NCI-H2196 (cell line): ENCODE measurements at regions not wholly inside any gene's neighbourhood (a gene's known extent, or its start where the extent isn't known, plus 50 kb on each side); places are given as distances from the start of the nearest gene placed in this dataset.

Experiments used
- DNase-seq: peaks from one replicate; lab custom pipeline; 2025; ENCODE audit not compliant: unreplicated experiment; lab: John Stamatoyannopoulos, UW

DNA sequence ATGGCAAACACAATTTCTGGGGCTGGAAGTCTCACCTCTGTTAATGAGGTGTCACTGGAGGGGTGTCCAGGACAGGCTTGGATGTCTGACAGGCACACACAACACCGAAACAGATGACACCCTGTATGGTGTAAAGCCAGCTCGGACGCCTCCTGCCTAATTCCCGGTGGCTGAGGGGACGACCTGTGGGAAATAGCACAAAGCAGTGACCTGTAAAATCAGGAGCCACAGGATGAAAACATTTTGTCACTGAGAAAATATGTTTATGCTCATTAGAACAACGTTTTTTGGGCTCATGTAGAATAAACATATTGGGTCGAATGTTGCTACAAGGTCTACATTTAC, 285.0 kb upstream of the RTL1 start:
- DNase-seq, result no peak

DNA sequence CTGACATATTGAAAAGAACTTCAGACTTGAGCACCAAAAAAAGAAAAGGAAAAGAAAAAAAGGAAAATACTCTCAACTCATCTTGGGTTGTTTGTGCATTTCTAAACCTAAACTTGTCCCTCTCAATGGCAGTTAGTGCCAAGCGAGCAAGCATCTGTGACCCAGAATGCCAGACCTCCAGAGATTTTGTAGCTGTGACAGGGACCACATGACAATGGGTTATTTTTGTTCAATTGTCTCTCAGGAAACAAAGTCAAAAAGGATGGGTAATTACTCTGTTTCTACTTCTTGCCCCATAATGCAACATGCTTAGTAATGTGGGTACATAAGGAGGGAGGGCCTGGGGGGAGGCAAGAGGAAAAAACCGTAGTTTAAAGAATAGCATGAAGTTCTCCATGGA, 285.7 kb upstream of the RTL1 start:
- DNase-seq, result no peak

DNA sequence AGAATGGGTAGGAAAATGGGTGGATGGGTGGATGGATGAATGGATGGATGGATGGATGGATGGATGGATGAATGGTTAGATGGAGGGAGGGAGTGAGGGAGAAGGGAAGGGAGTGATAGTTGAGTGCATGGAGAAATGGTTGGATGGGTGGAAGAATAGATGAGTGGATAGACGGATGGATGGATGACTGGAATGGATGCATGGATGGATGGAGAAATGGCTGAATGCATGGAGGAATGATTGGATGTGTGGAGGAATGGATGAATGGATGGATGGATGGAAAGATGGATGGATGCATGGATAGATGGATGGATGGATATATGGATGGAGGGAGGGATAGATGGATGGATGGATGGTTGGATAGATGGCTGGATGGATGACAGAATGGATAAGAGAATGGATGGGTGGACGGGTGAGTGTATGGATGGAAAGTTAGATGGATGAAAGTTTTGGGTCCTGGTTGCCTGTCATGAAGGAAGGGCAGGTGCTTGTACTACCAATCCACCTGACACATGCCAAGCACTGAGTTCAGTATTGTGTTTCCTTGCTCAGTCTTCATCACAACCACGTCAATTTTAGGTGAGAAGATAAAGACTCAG, 286.5 kb upstream of the RTL1 start:
- DNase-seq, result no peak

DNA sequence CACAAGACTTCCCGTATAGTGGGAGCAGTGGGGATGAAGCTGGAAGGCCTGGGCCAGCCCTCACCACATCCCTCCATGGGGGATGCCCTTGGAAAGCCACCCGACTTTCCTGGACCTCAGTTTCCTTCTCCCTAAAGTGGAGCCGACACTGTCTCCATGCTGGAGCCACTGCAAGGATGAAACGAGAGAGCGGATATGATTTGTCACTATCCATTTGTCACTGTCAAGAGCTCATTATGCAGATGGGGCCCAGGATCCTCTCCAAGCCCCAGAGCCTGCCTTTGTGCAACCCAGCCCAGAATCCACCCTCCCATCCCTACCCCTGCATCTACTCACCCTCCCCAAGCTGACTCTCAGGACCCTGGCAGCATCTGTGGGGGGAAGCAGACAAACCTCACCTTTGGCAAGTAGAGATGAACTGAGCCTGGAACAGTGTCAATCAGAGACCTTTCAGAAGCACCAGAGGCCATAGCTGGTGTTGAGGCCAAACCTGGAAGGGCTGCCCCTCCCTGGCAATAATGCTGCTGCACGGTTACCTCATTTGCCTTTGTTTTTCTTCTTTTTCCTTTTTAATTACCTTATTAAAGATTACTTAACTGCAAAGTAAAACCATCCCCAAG, 287.7 kb upstream of the RTL1 start:
- no peak for DNase-seq

DNA sequence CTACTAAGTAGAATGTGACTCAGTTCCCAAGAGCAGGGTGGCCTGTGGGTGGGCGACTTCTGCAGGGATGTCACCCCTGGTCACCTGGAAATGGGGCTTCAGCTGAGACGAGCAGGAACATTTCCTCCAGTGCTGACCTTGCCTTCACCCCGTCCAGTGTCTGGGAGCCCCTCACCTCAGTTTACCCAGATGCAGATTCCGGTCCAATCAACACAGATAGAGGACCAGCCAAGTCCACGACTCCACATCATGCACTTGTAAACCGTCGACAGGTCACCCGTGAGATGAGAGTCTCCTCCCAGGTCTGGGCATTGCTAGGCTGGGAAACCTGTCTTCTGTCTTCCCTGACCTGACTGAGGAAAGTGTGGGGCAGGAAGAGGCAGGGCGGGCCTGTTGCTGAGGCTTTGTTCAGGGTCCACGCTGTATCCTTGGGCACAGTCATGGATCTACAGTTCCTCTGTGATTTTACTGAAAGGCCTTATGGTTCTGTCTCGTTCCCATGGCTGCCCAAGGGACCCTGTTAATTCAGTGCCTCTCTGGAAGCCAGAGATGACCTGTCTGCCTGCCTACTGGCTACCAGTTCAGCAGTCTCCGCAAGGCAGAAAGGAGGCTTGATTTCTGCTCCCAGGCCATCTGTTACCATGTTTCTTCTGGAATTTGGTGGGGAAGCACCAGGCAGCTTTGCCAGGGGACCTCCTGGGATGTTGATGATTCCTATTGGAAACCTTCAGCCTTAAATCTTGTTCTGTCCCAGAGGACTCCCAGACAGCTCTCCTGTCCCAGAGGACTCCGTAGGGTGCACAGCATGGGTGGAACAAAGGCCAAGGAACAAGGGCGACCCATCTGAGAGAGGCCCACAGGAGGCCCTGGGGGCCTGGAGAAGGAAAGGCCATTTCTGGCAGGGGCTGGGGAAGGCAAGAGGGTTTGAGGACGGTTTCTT, 288.5 kb upstream of the RTL1 start:
- no peak for DNase-seq

DNA sequence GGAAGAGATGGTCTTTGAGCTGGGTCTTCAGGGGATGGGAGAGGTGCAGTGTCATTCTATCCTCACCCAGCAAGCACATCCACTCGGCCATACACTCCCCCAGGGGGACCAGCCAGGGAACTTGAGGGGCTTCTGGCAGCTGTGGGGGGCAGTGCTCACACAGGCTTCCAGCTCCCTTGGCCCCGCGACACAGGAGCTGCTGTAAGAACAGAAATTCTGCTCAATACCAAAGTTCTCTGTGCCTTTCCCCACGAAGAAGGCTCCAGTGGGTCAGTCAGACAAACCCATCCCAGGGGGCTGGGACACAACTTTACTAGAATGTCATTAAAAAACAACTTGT, 289.1 kb upstream of the RTL1 start:
- no peak for DNase-seq

DNA sequence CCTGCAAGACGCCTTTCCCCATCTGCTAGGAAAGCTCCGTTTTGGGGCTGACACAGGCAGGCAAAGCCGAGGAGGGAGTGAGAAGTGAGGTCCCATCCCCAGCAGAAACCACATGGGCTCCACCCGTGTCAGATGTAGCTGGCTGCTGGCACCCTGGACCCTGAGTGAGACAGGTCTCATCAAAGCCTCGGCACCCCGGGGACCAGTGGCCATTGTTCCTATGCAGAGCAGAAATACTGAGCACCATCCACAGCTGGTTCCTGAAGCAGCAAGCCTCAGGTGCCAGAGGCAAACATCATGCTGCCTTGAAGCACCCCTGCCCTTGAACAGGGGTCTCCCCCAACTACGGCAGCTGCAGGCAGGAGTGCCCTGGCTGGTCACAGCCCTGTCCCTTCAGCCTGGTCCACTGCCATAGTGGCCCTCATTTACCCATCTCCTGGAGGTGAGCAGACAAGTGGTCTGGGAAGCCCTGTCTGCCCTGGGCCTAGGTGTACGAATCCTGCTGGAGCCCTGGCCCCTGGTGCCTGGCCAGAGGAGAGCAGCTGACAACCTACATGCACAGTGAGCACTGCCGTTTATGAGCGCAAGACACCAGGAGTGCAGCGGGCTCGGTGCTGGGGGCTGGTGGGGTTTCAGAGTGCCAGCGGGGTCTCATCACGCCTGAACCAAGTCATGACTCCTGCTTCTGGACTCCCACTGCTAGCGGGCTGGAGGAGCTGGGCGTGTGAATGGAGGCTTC, 289.8 kb upstream of the RTL1 start:
- no peak for DNase-seq

DNA sequence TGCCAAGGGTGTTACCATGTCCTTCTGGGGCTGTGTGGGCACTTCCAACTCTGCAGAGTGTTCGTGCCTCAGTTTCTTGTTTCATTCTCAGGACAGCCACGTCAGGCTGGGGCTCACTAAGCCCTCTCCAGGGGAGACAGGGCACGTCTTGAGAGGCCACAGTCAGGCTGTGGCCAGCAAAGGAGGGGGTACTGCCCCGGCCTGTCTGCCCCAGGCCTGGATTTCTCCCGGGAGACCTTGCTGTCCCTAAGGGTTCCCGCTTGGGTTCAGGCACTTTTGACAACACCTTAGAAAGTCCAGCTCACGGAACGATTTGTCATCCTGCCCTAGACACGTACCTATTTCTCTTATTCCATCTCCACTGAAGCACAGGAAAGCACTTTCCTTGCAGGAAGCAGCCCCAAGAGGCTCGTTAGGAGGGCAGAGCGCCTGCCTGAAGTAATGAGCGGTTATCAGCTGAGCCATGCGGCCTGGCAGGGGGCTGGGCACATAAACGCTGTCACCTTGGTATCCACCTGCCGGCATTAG, 290.4 kb upstream of the RTL1 start:
- DNase-seq, result no peak

DNA sequence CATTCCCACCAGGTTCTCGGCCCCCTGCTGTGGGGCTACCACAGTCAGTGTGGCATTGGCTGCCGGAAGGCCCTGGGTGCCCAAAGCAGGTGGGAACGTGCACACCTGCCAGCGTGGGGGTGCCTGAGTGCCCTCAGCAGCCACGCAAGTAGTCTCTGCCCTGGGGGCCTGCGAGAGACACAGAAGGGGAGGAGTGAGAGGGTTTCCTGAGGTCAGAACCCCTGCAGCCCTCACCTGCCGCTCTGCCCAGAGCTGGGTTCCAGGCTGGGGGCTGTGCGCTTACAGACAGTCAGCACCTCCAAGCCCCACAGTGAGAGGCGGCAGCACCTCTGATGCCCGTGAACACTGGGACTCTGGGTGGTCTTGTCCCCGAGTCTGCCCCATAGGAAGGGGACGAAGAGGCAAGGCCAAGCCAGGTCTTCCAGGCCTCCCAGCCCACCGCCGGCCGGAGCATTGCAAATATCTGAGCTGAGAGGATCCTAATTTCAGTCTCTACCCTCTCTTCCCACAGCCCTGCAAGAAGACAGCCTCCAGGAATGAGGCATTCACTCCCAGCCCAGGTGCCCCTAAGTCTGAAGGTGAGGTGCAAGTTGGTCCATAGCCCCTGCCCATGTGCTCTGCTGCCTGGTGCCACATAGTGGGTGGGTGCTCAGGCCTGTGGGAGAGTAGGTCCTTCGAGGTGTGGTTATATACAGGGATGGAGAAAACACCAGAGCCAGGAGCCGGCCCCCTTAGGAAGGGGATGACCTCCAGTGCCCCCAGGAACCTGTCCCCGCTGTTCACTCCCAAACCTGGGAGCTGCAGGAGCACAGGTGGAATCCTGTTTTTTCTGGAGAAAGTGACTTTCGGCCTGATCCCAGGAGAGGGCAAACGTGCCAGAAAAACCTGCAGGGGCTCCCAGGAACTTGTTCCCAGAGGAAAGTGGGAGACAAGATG, 291.1 kb upstream of the RTL1 start:
- DNase-seq, result no peak

DNA sequence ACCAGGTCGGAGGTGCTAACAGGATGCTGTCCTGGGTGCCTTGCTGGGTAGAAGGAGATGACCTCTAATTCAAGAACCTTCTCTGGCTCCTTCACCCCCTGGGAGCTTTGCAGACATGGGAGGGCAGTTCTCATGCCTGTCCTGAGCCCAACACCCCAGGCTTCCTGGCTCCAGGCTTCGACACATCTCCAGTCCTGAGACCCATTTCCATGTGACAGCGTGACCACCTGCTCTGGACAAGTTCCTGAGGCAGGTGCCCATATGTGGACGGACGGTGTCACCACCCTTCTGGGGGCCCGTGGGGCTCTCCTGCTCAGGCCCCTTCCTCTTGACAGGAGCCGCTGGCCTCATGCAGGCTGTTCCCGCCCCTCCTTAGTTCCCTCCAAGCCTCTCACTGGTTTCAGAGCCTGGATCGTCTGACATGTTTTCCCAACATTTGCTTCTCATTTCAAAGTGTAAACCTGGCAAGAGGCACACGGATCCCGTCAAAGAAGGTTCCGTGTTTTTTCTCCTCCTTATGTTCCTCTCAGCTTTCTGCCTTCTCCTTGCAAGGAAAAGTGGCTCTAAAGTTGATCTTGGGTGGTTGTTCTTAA, 291.9 kb upstream of the RTL1 start:
- DNase-seq, result no peak

DNA sequence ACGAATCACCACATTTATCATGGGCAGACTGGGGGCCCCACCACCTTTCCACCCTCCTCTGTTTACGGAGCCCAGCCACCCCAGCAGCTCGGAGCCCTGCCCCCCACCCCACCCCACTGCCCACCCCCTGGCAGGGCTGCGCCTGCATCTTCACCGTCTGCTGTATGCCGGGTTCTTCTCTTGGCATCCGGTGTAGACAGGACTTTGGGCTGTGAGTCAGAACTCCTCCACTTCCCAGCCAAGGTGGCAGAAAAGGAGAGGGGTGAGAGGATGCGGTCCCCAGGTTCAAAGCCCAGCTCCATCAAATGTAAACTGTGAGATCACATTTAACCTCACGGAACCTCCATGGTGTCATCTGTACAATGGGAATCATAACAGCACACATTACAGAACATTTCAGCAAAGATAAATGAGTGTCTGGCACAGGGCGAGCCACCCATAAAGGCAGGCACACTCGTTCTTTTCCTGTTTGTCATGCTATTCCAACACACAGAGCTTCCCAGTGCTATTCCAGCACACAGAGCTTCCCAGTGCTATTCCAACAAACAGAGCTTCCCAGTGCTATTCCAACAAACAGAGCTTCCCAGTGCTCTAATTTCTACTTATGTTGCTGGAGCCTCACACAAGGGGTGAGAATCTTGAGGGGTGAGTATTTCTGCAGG, 292.7 kb upstream of the RTL1 start:
- no peak for DNase-seq

DNA sequence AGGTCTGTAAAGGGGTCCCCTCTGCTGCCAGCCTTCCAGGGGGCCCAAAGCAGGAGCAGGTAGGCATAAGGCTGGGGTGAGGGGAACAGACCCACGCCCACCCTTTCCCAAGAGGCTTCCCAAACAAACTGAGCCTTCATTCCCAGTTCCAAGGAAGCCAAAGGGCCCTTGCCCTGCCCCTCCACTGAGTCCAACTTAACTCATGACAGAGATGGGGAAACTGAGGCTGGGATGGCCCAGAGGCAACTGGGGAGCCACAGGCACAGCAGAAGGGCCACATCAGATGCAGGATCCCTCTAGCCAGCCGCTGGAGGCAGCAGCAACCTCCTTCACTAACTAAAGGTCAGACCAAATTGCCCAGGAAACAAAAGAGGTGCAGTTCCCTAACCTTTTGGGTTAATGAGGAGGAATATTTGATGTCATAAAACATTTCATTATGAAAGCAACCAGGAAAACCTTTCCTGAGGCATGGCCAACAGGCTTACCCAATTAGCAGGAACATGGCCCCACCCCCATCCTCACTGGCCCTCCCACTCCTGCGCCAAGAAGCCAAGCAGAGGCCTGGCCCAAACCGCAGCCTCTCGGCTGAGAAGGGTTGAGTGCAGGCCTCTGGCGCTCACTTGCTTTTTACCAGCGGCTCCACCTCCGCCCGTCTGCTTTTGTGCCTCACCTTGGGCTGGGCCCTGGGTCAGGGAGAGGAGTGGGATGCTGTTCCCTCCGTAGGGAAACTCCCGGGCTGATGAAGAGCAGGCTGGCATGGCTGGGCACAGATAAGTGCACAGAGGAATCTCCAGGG, 293.5 kb upstream of the RTL1 start:
- no peak for DNase-seq

DNA sequence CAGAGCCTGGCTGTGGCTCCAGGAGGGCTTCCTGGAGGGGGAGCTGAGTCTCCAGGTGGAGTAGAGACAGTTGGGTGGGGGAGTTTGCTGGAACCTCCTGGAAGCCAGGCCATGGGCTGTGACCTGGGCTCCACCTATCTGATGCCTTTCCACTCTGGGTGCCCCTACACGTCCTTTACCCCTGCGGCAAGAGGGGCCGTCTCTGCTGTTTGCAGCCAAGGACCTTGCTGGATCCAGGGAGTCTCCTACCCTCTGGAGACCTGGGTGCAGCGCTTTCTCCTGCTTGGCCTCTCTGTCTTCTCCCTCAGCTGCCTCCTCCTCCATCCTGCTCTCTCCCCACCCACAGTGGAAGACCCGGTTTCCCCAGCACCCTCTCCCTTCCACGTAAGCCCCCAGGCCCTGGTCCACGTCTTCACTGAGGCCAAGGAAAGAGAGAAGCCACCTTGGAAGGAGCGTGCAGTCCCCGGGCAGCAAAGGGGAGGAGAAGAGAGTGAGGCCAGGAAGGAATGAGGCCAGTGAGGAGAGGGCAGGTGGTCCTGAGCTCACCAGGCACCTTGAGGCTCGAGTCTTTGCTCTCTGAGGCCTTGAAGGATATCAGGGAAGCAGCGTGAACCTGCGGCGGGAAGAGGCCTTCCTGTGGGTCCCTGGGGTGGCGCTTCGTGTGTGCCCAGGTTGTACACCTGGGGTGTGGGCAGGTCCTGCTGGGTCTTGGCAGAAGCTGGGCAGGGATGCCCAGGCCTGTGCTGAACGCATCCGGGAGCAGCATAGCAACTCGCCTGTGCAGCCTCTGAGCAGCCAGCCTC, 294.3 kb upstream of the RTL1 start:
- no peak for DNase-seq

DNA sequence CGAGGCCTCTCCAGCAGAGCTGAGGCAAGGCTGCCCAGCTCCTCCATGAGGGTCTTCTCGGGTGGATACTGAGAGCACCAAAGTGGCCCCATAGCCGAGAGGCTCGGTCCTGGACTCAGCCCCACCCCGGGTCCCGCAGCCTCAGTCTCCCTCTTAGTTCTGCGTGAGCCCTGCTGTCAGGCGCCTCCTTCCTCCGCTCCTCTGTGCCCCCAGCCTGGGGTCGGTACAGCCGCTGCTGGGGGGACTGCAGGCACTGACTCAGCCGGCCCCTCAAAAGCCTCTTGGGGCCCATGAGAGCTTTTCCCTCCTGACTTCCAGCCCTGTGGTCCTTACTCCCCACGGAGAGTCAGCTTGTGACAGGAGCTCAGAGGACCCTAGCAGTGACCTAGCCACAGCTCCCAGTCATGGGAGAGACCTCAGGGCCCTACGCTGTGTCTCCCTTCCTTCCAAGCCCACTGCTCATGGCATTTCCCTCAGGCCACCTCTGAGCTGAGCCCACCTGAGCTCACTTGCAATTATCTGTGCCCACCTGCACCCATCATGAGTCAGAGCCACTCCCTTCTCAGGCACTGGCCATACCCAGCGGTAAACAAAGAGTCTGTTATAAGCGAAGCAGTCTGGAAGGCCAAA, 295.0 kb upstream of the RTL1 start:
- no peak for DNase-seq

DNA sequence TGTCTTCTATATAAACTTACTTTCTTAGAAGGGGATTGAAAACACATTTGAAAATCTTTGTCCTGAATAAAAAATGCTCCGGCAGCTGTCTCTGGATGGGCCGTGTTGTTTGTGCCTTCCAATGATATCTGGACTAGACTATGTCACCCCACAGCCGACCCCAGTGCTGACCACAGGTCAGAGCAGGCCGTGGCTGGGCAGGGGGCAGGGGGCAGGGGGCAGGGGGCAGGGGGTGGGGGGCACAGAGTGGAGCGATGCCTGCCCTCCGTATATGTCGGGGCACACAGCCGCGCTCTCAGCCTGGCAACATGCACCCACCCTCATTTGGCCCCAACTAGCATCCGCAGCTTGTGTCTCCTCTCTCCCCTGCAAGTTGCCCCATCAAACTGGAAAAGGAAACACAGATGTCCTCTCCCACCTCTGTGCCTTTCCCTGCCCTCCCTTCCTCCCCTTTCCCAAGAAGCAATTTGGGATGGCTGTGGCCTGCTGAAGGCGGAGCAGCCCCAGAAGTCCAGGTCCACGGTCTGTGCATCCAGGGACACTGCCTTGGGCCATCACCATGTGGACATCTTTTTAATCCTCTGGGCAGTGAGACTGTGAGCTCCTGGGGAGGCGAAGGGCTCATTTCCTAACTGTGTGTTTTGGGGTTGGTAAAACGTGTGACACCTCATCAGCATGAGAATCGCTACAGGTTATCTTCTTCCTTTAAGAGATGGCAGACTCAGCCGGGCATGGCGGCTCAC, 295.7 kb upstream of the RTL1 start:
- DNase-seq, result no peak

DNA sequence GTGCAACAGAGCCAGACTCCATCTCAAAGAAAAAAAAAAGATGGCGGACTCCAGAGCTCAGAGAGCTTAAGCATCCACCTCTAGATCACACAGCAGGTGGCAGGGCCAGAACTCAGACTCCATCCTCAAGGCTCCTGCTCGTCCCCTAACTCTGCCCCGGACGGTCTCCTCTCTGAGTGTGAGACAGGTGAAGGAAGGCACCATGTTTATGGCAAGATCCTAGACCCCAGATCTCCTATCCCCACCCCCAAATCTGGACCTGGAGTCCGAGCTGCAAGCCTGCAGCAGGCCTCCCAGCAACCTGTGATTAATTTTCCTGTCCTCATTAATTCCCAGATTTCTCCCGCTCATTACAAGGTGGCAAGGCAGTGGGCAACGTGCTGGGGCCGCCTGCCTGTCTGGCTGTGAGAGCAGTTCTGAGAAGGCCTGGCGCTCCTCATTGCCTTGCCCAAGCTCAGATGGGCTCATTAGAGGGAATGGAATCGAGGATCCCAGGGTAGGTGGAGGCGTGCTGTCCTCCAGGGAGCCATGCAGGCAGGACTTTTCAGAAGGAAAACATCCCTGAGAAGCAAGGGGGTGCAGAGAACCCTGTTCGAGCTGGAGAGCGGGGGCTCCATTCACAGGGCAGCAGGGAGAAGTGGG, 296.6 kb upstream of the RTL1 start:
- DNase-seq, result no peak
